ENCODE measurements at regions not wholly inside any gene's neighbourhood (a gene's known extent, or its start where the extent isn't known, plus 50 kb on each side); places are given as distances from the start of the nearest gene placed in this dataset.

GRCh38 chr6:98047164-98047563 lies 764.1 kb upstream of the MMS22L start:
- ChIA-PET RAD21 (ENCODE audit: unreplicated experiment) (no interaction called here), CTCF (no interaction called here), POLR2A (no interaction called here), SMC1A (ENCODE audit: uncharacterized antibody, unreplicated experiment) (no interaction called here)
- no TSS peak for BruUV-seq (replicated peaks)
- no peaks in the 10 kb centered on the region for H3K27me3 ChIP-seq (replicated peaks in 1 of 2; ENCODE audit: control insufficient read depth in 2 of 2, insufficient read depth in 2 of 2, low read length in 1 of 2)
- in situ Hi-C loops (cut with MboI) (no loop called here), intact Hi-C loops (cut with micrococcal nuclease; ENCODE audit: unreplicated experiment) (no loop called here)
- WGBS (ENCODE audit: insufficient coverage, insufficient replicate concordance, low lambda C conversion rate, missing lambda C conversion rate): 0% methylated on average over 2 of the region's 2 CpGs
- no peak overlapping the region for H3K9ac ChIP-seq (ENCODE audit: control insufficient read depth, insufficient read depth, low read length)
- no peaks in the 10 kb centered on the region for H3K36me3 ChIP-seq (ENCODE audit: control insufficient read depth in 2 of 2, insufficient read depth in 2 of 2, low read length in 1 of 2)
- H2AFZ ChIP-seq (ENCODE audit: control insufficient read depth, low read depth, low read length): no peak overlapping the region
- no peaks in the 10 kb centered on the region for H3K9me3 ChIP-seq (replicated peaks; ENCODE audit: control insufficient read depth, insufficient read depth, low read length)
- H3K79me2 ChIP-seq (ENCODE audit: control insufficient read depth, insufficient read depth, low read length): no peaks in the 10 kb centered on the region
- no peak overlapping the region for H3K4me2 ChIP-seq (ENCODE audit: control insufficient read depth, insufficient read depth)
- H3K4me1 ChIP-seq (ENCODE audit: control insufficient read depth, insufficient read depth, low read length): no peaks in the 10 kb centered on the region
- H4K20me1 ChIP-seq (ENCODE audit: control insufficient read depth, insufficient read depth): no peaks in the 10 kb centered on the region
- FAIRE-seq (no peak), DNase-seq (ENCODE audit: low read depth, low spot score) (no peak), ATAC-seq (no peak)
- no peak overlapping the region for H3K4me3 ChIP-seq
- no peak overlapping the region for H3K27ac ChIP-seq (ENCODE audit: control insufficient read depth, insufficient read depth)
- no peak for TF ChIP-seq SMC3 (IDR thresholded peaks at IDR 0.05; ENCODE audit: borderline replicate concordance, low read length)
- no peak for TF ChIP-seq TCF3 (IDR thresholded peaks at IDR 0.05; ENCODE audit: borderline replicate concordance, insufficient read depth, low read depth, low read length)
- TF ChIP-seq MYB (IDR thresholded peaks at IDR 0.05; ENCODE audit: borderline replicate concordance, low read depth, low read length): no peak
- TF ChIP-seq MYC (IDR thresholded peaks at IDR 0.05; ENCODE audit: insufficient read depth, insufficient read length, insufficient replicate concordance, low read length, severe bottlenecking): no peak
- no peak for TF ChIP-seq ZBTB33 (IDR thresholded peaks at IDR 0.05)
- TF ChIP-seq SMAD1 (IDR thresholded peaks at IDR 0.05; ENCODE audit: low read depth, partially characterized antibody): no peak
- TF ChIP-seq SUPT20H (IDR thresholded peaks at IDR 0.05; ENCODE audit: borderline replicate concordance, control insufficient read depth, low read depth, low read length): no peak
- TF ChIP-seq MAX (IDR thresholded peaks at IDR 0.05; ENCODE audit: low read depth, low read length): no peak
- TF ChIP-seq E4F1 (IDR thresholded peaks at IDR 0.05; ENCODE audit: borderline replicate concordance, partially characterized antibody): no peak
- TF ChIP-seq SKIL (IDR thresholded peaks at IDR 0.05; ENCODE audit: low read depth, poor library complexity, severe bottlenecking): no peak
- no peak for TF ChIP-seq SIX5 (IDR thresholded peaks at IDR 0.05; ENCODE audit: low read depth, low read length, severe bottlenecking)
- TF ChIP-seq KDM1A (IDR thresholded peaks at IDR 0.05; ENCODE audit: borderline replicate concordance): no peak
- no peak for TF ChIP-seq YY1 (IDR thresholded peaks at IDR 0.05; ENCODE audit: low read depth, low read length)
- no peak for TF ChIP-seq DPF2 (IDR thresholded peaks at IDR 0.05)
- TF ChIP-seq ZBTB4 (CRISPR knock-in tag; IDR thresholded peaks at IDR 0.05): no peak

All from GM12878 (cell line).